GM12878 (cell line): ENCODE measurements at regions not wholly inside any gene's neighbourhood (a gene's known extent, or its start where the extent isn't known, plus 50 kb on each side); places are given as distances from the start of the nearest gene placed in this dataset.

Experiments
- ATF7 ChIP-seq: fragments of 450-650 bp; IDR thresholded peaks from 2 replicates; pipeline ENCODE4 v1.6.1; 2016; ENCODE audit warnings: low read depth, mild to moderate bottlenecking
- BHLHE40 ChIP-seq, 2 experiments: fragments of 450-650 bp in 1 of 2; IDR thresholded peaks; 2 replicates each; pipeline ENCODE4 v1.6.1; 2011 to 2017; ENCODE audit warnings: low read depth in 2 of 2, borderline replicate concordance in 1 of 2, improper control_type of control experiment in 1 of 2, low read length in 1 of 2, mild to moderate bottlenecking in 1 of 2
- CBFB ChIP-seq: IDR thresholded peaks from 2 replicates; pipeline ENCODE4 v1.6.1; 2016; ENCODE audit warnings: antibody characterized with exemption, low read depth
- GABPA ChIP-seq: IDR thresholded peaks from 2 replicates; pipeline ENCODE4 v1.6.1; 2014; ENCODE audit warnings: antibody characterized with exemption, low read depth, mild to moderate bottlenecking, inconsistent platforms
- HCFC1 ChIP-seq: fragments of 150-350 bp; IDR thresholded peaks from 2 replicates; pipeline ENCODE4 v1.6.1; 2014; ENCODE audit warnings: low read length
- HDGF ChIP-seq: fragments of 450-650 bp; IDR thresholded peaks from 2 replicates; pipeline ENCODE4 v1.6.1; 2016; ENCODE audit warnings: antibody characterized with exemption
- IRF3 ChIP-seq: fragments of 450-650 bp; IDR thresholded peaks from 2 replicates; pipeline ENCODE4 v1.6.1; 2014; ENCODE audit warnings: mild to moderate bottlenecking
- IRF5 ChIP-seq: fragments of 450-650 bp; IDR thresholded peaks from 2 replicates; pipeline ENCODE4 v1.6.1; 2017; ENCODE audit warnings: borderline replicate concordance
- JUND ChIP-seq: IDR thresholded peaks from 2 replicates; pipeline ENCODE4 v1.6.1; 2012; ENCODE audit warnings: low read depth, mild to moderate bottlenecking, low read length, improper control_type of control experiment, moderate library complexity
- KAT2A ChIP-seq: conservative IDR thresholded peaks from 2 replicates; pipeline ENCODE4 v1.6.1; 2011; ENCODE audit warnings: low read depth, low read length; ENCODE audit not compliant: control insufficient read depth
- MLLT1 ChIP-seq: fragments of 450-650 bp; IDR thresholded peaks from 2 replicates; pipeline ENCODE4 v1.6.1; 2016; ENCODE audit warnings: mild to moderate bottlenecking
- MTA2 ChIP-seq: fragments of 450-650 bp; IDR thresholded peaks from 2 replicates; pipeline ENCODE4 v1.6.1; 2016; ENCODE audit warnings: low read depth, mild to moderate bottlenecking, moderate library complexity
- MYC ChIP-seq: IDR thresholded peaks from 2 replicates; pipeline ENCODE4 v1.6.1; 2011; ENCODE audit warnings: mild to moderate bottlenecking, low read length, moderate library complexity, inconsistent platforms; ENCODE audit not compliant: insufficient read depth, insufficient replicate concordance, insufficient read length, severe bottlenecking
- NFIC ChIP-seq: IDR thresholded peaks from 2 replicates; pipeline ENCODE4 v1.6.1; 2012; ENCODE audit warnings: low read depth, mild to moderate bottlenecking, inconsistent platforms, low read length, moderate library complexity
- NR2C1 ChIP-seq: fragments of 450-650 bp; IDR thresholded peaks from 2 replicates; pipeline ENCODE4 v1.6.1; 2017; ENCODE audit warnings: antibody characterized with exemption, mild to moderate bottlenecking, moderate library complexity
- NR2C2 ChIP-seq: IDR thresholded peaks from 2 replicates; pipeline ENCODE4 v1.6.1; 2011; ENCODE audit warnings: borderline replicate concordance, low read depth; ENCODE audit not compliant: control insufficient read depth, insufficient read length
- NR2F1 ChIP-seq: fragments of 450-650 bp; conservative IDR thresholded peaks from 2 replicates; pipeline ENCODE4 v1.6.1; 2017; ENCODE audit warnings: mild to moderate bottlenecking
- POLR2AphosphoS2 ChIP-seq: IDR thresholded peaks from 2 replicates; pipeline ENCODE4 v1.6.1; 2011; ENCODE audit warnings: low read depth, mild to moderate bottlenecking, low read length, improper control_type of control experiment, moderate library complexity
- SIX5 ChIP-seq: IDR thresholded peaks from 2 replicates; pipeline ENCODE4 v1.6.1; 2011; ENCODE audit warnings: mild to moderate bottlenecking, low read depth, low read length, moderate library complexity; ENCODE audit not compliant: severe bottlenecking
- SREBF1 ChIP-seq: IDR thresholded peaks from 2 replicates; pipeline ENCODE4 v1.6.1; 2012; ENCODE audit warnings: mild to moderate bottlenecking, low read length
- YBX1 ChIP-seq: fragments of 450-650 bp; IDR thresholded peaks from 2 replicates; pipeline ENCODE4 v1.6.1; 2016; ENCODE audit warnings: antibody characterized with exemption
- YY1 ChIP-seq: IDR thresholded peaks from 2 replicates; pipeline ENCODE4 v1.6.1; 2011; ENCODE audit warnings: low read depth, mild to moderate bottlenecking, low read length
- ZNF217 ChIP-seq: fragments of 450-650 bp; IDR thresholded peaks from 2 replicates; pipeline ENCODE4 v1.6.1; 2017; ENCODE audit warnings: antibody characterized with exemption, mild to moderate bottlenecking
- ZNF687 ChIP-seq: fragments of 450-650 bp; IDR thresholded peaks from 2 replicates; pipeline ENCODE4 v1.6.1; 2017; ENCODE audit warnings: mild to moderate bottlenecking, moderate library complexity
- ZSCAN29 ChIP-seq: fragments of 450-650 bp; IDR thresholded peaks from 2 replicates; pipeline ENCODE4 v1.6.1; 2017; ENCODE audit warnings: mild to moderate bottlenecking, moderate library complexity

- TF ChIP-seq ZNF687 (peak; percentile 92), ATF7 (no peak; the same call in 1 of the 2 replicates), ZSCAN29 (no peak), CBFB (peak; percentile 38; the same call in 1 of the 2 replicates), GABPA (no peak), NR2F1 (peak; percentile 66), NR2C1 (no peak), MLLT1 (peak; percentile 68), MTA2 (peak; percentile 71), SREBF1 (no peak), YBX1 (no peak), MYC (no peak), HCFC1 (no peak), HDGF (no peak), SIX5 (no peak), IRF3 (no peak), ZNF217 (no peak), IRF5 (no peak), YY1 (0 out of 2 replicates have a peak, but pooled peaks have one; percentile 27), NR2C2 (no peak), POLR2AphosphoS2 (no peak), JUND (no peak), KAT2A (no peak), NFIC (no peak), BHLHE40 (IDR thresholded peaks at IDR 0.05; ENCODE audit: borderline replicate concordance in 1 of 2, low read depth in 2 of 2, low read length in 1 of 2) (peak in 1 of 2 experiments; percentile 37; a peak in 1 of 4 replicates)
Measured at GRCh38 chr1:234987415-234988154, 141.1 kb downstream of the TOMM20 start (continued).
